ENCODE measurements at regions not wholly inside any gene's neighbourhood (a gene's known extent, or its start where the extent isn't known, plus 50 kb on each side); places are given as distances from the start of the nearest gene placed in this dataset.

GRCh38 chr19:31611046-31611877, 262.0 kb upstream of the TSHZ3 start:
- DNase-seq, result no peak

GRCh38 chr19:31612873-31613272, 263.6 kb upstream of the TSHZ3 start:
- DNase-seq, result no peak

GRCh38 chr19:31613683-31614219, 264.5 kb upstream of the TSHZ3 start:
- DNase-seq, result no peak

- no peak for DNase-seq
These were observed 266.8 kb upstream of the TSHZ3 start for GRCh38 chr19:31616031-31616430.

- DNase-seq, result no peak
These were observed 267.9 kb upstream of the TSHZ3 start for GRCh38 chr19:31617010-31617585.

GRCh38 chr19:31625056-31625455, 275.8 kb upstream of the TSHZ3 start:
- DNase-seq, result no peak

GRCh38 chr19:31625575-31625974, 276.3 kb upstream of the TSHZ3 start:
- no peak for DNase-seq

- no peak for DNase-seq
These were observed 277.7 kb upstream of the TSHZ3 start for GRCh38 chr19:31626941-31627340.

- no peak for DNase-seq
These were observed 278.6 kb upstream of the TSHZ3 start for GRCh38 chr19:31627620-31628365.

GRCh38 chr19:31629579-31630363, 280.5 kb upstream of the TSHZ3 start:
- DNase-seq, result no peak

GRCh38 chr19:31633014-31633413, 283.8 kb upstream of the TSHZ3 start:
- no peak for DNase-seq

- DNase-seq, result no peak
These were observed 290.1 kb upstream of the TSHZ3 start for GRCh38 chr19:31639306-31639705.

GRCh38 chr19:31641591-31641990, 292.4 kb upstream of the TSHZ3 start:
- no peak for DNase-seq

GRCh38 chr19:31648347-31648746, 299.1 kb upstream of the TSHZ3 start:
- DNase-seq, result no peak

GRCh38 chr19:31656507-31656906, 307.3 kb upstream of the TSHZ3 start:
- no peak for DNase-seq

- no peak for DNase-seq
These were observed 310.0 kb upstream of the TSHZ3 start for GRCh38 chr19:31658993-31659896.

GRCh38 chr19:31659897-31660210, 310.6 kb upstream of the TSHZ3 start:
- no peak for DNase-seq

- no peak for DNase-seq
These were observed 314.9 kb upstream of the TSHZ3 start for GRCh38 chr19:31664096-31664495.

GRCh38 chr19:31664997-31665396, 315.8 kb upstream of the TSHZ3 start:
- no peak for DNase-seq

GRCh38 chr19:31666126-31666525, 316.9 kb upstream of the TSHZ3 start:
- no peak for DNase-seq

- no peak for DNase-seq
These were observed 317.9 kb upstream of the TSHZ3 start for GRCh38 chr19:31667106-31667505.

- DNase-seq, result no peak
These were observed 319.7 kb upstream of the TSHZ3 start for GRCh38 chr19:31668921-31669320.

Measured in activated CD4-positive, alpha-beta T cell treated with anti-CD3 and anti-CD28 coated beads, Interleukin-2, amount 50 U/mL, for 48 hours (primary cell).